Caco-2 (cell line): ENCODE measurements at regions not wholly inside any gene's neighbourhood (a gene's known extent, or its start where the extent isn't known, plus 50 kb on each side); places are given as distances from the start of the nearest gene placed in this dataset.

ENCODE experiments used
- BruUV-seq: library from RNA; stranded (reverse); fragments of 400-500 nt; replicated peaks from 2 replicates; lab custom pipeline; 2021; lab: Mats Ljungman, UMichigan
- CTCF ChIA-PET: fragments of 300-600 bp; sonication (Branson Sonifier 250); formaldehyde crosslinking; loops from one replicate; lab custom pipeline; 2022; ENCODE audit warnings: antibody characterized with exemption; lab: Charles Lee
- POLR2A ChIA-PET: fragments of 300-600 bp; sonication (Branson Sonifier 250); formaldehyde crosslinking; loops from one replicate; lab custom pipeline; 2022; ENCODE audit warnings: antibody characterized with exemption; lab: Charles Lee
- DNase-seq, 2 experiments: peaks; one replicate each; pipeline versions ENCODE4 v3.0.0 to v3.0.0-alpha.2; 2020 to 2022
- H3K27me3 ChIP-seq: replicated peaks from 2 replicates; pipeline ENCODE4 v1.6.0; 2011; ENCODE audit warnings: low read length; ENCODE audit not compliant: control insufficient read depth, insufficient read depth
- H3K36me3 ChIP-seq: 2 replicates; pipeline ENCODE4 v1.5.1; 2011; ENCODE audit warnings: low read length; ENCODE audit not compliant: control insufficient read depth, insufficient read depth
- H3K4me1 ChIP-seq: fragments of 250-450 bp; sonication (Bioruptor Pico); 2 replicates; pipeline ENCODE4 v1.5.1; 2020; ENCODE audit warnings: mild to moderate bottlenecking
- H3K4me3 ChIP-seq: 2 replicates; pipeline ENCODE4 v1.5.1; 2011; ENCODE audit warnings: low read depth, mild to moderate bottlenecking, control low read depth, low read length
- H3K9me3 ChIP-seq: fragments of 250-450 bp; sonication (Bioruptor Pico); 2 replicates; pipeline ENCODE4 v1.5.1; 2020; ENCODE audit warnings: mild to moderate bottlenecking, moderate library complexity
- H3K27ac Mint-ChIP-seq: one replicate; pipeline ENCODE4 v1.8.0; 2022; ENCODE audit warnings: mixed read lengths; ENCODE audit not compliant: unreplicated experiment
- H3K27me3 Mint-ChIP-seq: one replicate; pipeline ENCODE4 v1.8.0; 2022; ENCODE audit warnings: mixed read lengths; ENCODE audit not compliant: insufficient read depth, unreplicated experiment
- H3K36me3 Mint-ChIP-seq: one replicate; pipeline ENCODE4 v1.8.0; 2022; ENCODE audit warnings: mild to moderate bottlenecking, mixed read lengths; ENCODE audit not compliant: insufficient read depth, unreplicated experiment
- H3K4me1 Mint-ChIP-seq: one replicate; pipeline ENCODE4 v1.8.0; 2022; ENCODE audit warnings: low read depth, mixed read lengths; ENCODE audit not compliant: unreplicated experiment
- H3K4me3 Mint-ChIP-seq: one replicate; pipeline ENCODE4 v1.8.0; 2022; ENCODE audit warnings: mild to moderate bottlenecking, moderate library complexity, mixed read lengths; ENCODE audit not compliant: unreplicated experiment
- H3K9me3 Mint-ChIP-seq: one replicate; pipeline ENCODE4 v1.8.0; 2022; ENCODE audit warnings: mixed read lengths; ENCODE audit not compliant: unreplicated experiment
- CTCF ChIP-seq, 2 experiments: fragments of 200-600 bp in 1 of 2; IDR thresholded peaks; 1 replicate in 1 of 2; 2 replicates in 1 of 2; pipeline versions ENCODE4 v1.5.1 to v1.8.0; 2011 to 2022; ENCODE audit warnings: antibody characterized with exemption in 1 of 2, control low read depth in 1 of 2, inconsistent platforms in 1 of 2, low read depth in 1 of 2, low read length in 1 of 2, mild to moderate bottlenecking in 1 of 2, moderate library complexity in 1 of 2; ENCODE audit not compliant: insufficient read depth in 1 of 2, severe bottlenecking in 1 of 2, unreplicated experiment in 1 of 2
- intact Hi-C: fragments of 100-400 bp; cut with micrococcal nuclease; formaldehyde crosslinking; loops from one replicate; pipeline ENCODE4 v1.10.0; 2022; ENCODE audit not compliant: unreplicated experiment

- DNase-seq: no peak
- ChIA-PET POLR2A (no interaction called here), CTCF (no interaction called here)
- Mint-ChIP-seq H3K27me3 (peaks cover 33% of the 10 kb centered on the region), H3K4me1 (no peaks in the 10 kb centered on the region), H3K27ac (no peak overlapping the region), H3K9me3 (no peaks in the 10 kb centered on the region), H3K4me3 (no peak overlapping the region), H3K36me3 (no peaks in the 10 kb centered on the region)
- no TSS peak for BruUV-seq
- intact Hi-C loops: no loop called here
- H3K36me3 ChIP-seq: no peaks in the 10 kb centered on the region
- no peak for TF ChIP-seq CTCF (IDR thresholded peaks at IDR 0.05; ENCODE audit: insufficient read depth in 1 of 2, low read depth in 1 of 2, low read length in 1 of 2, severe bottlenecking in 1 of 2, unreplicated experiment in 1 of 2)
- no peaks in the 10 kb centered on the region; the same call in 1 of the 2 replicates for H3K27me3 ChIP-seq
- no peaks in the 10 kb centered on the region for H3K4me1 ChIP-seq
- no peak overlapping the region for H3K4me3 ChIP-seq
- H3K9me3 ChIP-seq: no peaks in the 10 kb centered on the region
Observed at GRCh38 chr13:75072891-75073290, 409.1 kb downstream of the TBC1D4 start.

GRCh38 chr13:75072368-75072767 is 409.6 kb downstream of the TBC1D4 start:
- Histone ChIP-seq H3K36me3 (no peaks in the 10 kb centered on the region), H3K27me3 (no peaks in the 10 kb centered on the region; the same call in 1 of the 2 replicates), H3K9me3 (no peaks in the 10 kb centered on the region), H3K4me3 (no peak overlapping the region), H3K4me1 (no peaks in the 10 kb centered on the region)
- H3K27me3 Mint-ChIP-seq: peaks cover 34% of the 10 kb centered on the region
- no peak for DNase-seq
- no peak for TF ChIP-seq CTCF (IDR thresholded peaks at IDR 0.05; ENCODE audit: insufficient read depth in 1 of 2, low read depth in 1 of 2, low read length in 1 of 2, severe bottlenecking in 1 of 2, unreplicated experiment in 1 of 2)
- ChIA-PET CTCF (no interaction called here), POLR2A (no interaction called here)
- no peaks in the 10 kb centered on the region for H3K4me1 Mint-ChIP-seq
- H3K36me3 Mint-ChIP-seq: no peaks in the 10 kb centered on the region
- no peak overlapping the region for H3K4me3 Mint-ChIP-seq
- intact Hi-C loops: no loop called here
- no TSS peak for BruUV-seq
- H3K27ac Mint-ChIP-seq: no peak overlapping the region
- no peaks in the 10 kb centered on the region for H3K9me3 Mint-ChIP-seq

GRCh38 chr13:75071796-75072195 is 410.2 kb downstream of the TBC1D4 start:
- no peaks in the 10 kb centered on the region for H3K9me3 Mint-ChIP-seq
- H3K36me3 Mint-ChIP-seq: no peaks in the 10 kb centered on the region
- H3K4me1 Mint-ChIP-seq: no peaks in the 10 kb centered on the region
- no TSS peak for BruUV-seq
- Histone ChIP-seq H3K27me3 (no peaks in the 10 kb centered on the region; the same call in 1 of the 2 replicates), H3K36me3 (no peaks in the 10 kb centered on the region), H3K4me1 (no peaks in the 10 kb centered on the region), H3K9me3 (no peaks in the 10 kb centered on the region), H3K4me3 (no peak overlapping the region)
- H3K27me3 Mint-ChIP-seq: peaks cover 34% of the 10 kb centered on the region
- H3K4me3 Mint-ChIP-seq: no peak overlapping the region
- no peak for TF ChIP-seq CTCF (IDR thresholded peaks at IDR 0.05; ENCODE audit: insufficient read depth in 1 of 2, low read depth in 1 of 2, low read length in 1 of 2, severe bottlenecking in 1 of 2, unreplicated experiment in 1 of 2)
- intact Hi-C loops: no loop called here
- no peak overlapping the region for H3K27ac Mint-ChIP-seq
- ChIA-PET CTCF (no interaction called here), POLR2A (no interaction called here)
- no peak for DNase-seq
